ENCODE measurements at regions not wholly inside any gene's neighbourhood (a gene's known extent, or its start where the extent isn't known, plus 50 kb on each side); places are given as distances from the start of the nearest gene placed in this dataset.

- Histone ChIP-seq H3K9me3 (no peaks in the 10 kb centered on the region), H3K4me3 (no peak overlapping the region), H3K27me3 (no peaks in the 10 kb centered on the region), H3K4me1 (no peaks in the 10 kb centered on the region), H3K27ac (peak overlapping the region in 1 of 4 donors; percentile 36), H3K36me3 (no peaks in the 10 kb centered on the region)
- no peak for TF ChIP-seq CTCF (IDR thresholded peaks at IDR 0.05)
- no peak for TF ChIP-seq POLR2A (IDR thresholded peaks at IDR 0.05)
- DNase-seq = no peak
These were observed 1374.9 kb upstream of the CELF4 start for GRCh38 chr18:38940475-38940862.

GRCh38 chr18:38933910-38934510, 1368.4 kb upstream of the CELF4 start:
- no peaks in the 10 kb centered on the region for H3K9me3 ChIP-seq
- TF ChIP-seq CTCF (IDR thresholded peaks at IDR 0.05) (no peak), POLR2A (IDR thresholded peaks at IDR 0.05) (no peak)
- no peak overlapping the region for H3K27ac ChIP-seq
- H3K4me3 ChIP-seq = no peak overlapping the region
- DNase-seq = no peak
- H3K36me3 ChIP-seq = no peaks in the 10 kb centered on the region
- no peaks in the 10 kb centered on the region for H3K27me3 ChIP-seq
- H3K4me1 ChIP-seq = no peaks in the 10 kb centered on the region

- Histone ChIP-seq H3K9me3 (no peaks in the 10 kb centered on the region), H3K27ac (no peak overlapping the region), H3K4me3 (no peak overlapping the region), H3K4me1 (no peaks in the 10 kb centered on the region), H3K27me3 (no peaks in the 10 kb centered on the region), H3K36me3 (no peaks in the 10 kb centered on the region)
- DNase-seq = no peak
- no peak for TF ChIP-seq CTCF (IDR thresholded peaks at IDR 0.05)
- TF ChIP-seq POLR2A (IDR thresholded peaks at IDR 0.05) = no peak
These were observed 1367.7 kb upstream of the CELF4 start for GRCh38 chr18:38933322-38933721.

DNA sequence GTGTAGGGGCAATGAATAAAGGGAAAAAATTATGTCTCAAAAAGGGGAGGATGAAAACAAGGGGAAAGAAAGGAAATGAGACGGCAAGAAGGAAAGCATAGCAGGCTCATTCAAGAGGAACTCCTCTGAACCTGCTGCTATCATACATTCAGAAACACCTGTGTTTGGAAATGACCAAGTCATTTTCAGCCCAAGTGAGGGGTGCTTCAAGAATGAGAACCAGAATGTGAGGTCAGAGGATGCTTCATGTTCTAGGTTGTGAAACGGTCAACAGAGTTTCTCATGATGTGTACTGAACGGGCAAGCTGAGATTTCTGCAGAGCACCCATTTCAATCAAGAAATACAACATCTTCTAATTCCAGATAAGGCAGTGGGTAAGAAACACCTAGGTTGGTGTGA, 1367.2 kb upstream of the CELF4 start:
- no peak for DNase-seq
- Histone ChIP-seq H3K27me3 (no peaks in the 10 kb centered on the region), H3K4me1 (no peaks in the 10 kb centered on the region), H3K27ac (no peak overlapping the region), H3K4me3 (no peak overlapping the region), H3K36me3 (no peaks in the 10 kb centered on the region), H3K9me3 (no peaks in the 10 kb centered on the region)
- TF ChIP-seq CTCF (IDR thresholded peaks at IDR 0.05) = no peak
- TF ChIP-seq POLR2A (IDR thresholded peaks at IDR 0.05) = no peak

DNA sequence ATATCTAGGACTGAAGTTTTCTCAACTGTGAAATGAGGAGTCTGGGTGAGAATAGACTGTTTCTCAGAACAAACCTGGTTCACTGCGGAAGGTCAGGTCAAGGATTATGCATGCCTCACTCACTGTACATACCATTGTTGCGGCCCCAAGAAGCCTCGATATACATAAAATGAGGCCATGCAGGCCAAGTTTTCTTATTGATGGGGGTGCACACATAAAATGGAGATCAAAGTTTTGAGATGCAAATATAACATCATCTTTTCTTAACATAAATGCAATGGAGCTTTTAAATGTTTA, 1366.1 kb upstream of the CELF4 start:
- H3K36me3 ChIP-seq = no peaks in the 10 kb centered on the region
- H3K4me1 ChIP-seq = no peaks in the 10 kb centered on the region
- TF ChIP-seq POLR2A (IDR thresholded peaks at IDR 0.05) = no peak
- no peak for TF ChIP-seq CTCF (IDR thresholded peaks at IDR 0.05)
- DNase-seq = no peak
- H3K4me3 ChIP-seq = no peak overlapping the region
- H3K27ac ChIP-seq = no peak overlapping the region
- no peaks in the 10 kb centered on the region for H3K27me3 ChIP-seq
- no peaks in the 10 kb centered on the region for H3K9me3 ChIP-seq

All from Peyer's patch (tissue), 4 donors.